GM12878 (cell line): ENCODE measurements at regions not wholly inside any gene's neighbourhood (a gene's known extent, or its start where the extent isn't known, plus 50 kb on each side); places are given as distances from the start of the nearest gene placed in this dataset.

Experiments used
- ATAC-seq: fragments of 200-7000 bp; cut with Tn5 transposase; 3 replicates; pipeline ENCODE4 v1.9.1; 2020; ENCODE audit warnings: mild to moderate bottlenecking, moderate library complexity
- BruUV-seq: library from RNA; stranded (reverse); fragments of 400-500 nt; replicated peaks from 2 replicates; lab custom pipeline; 2021; lab: Mats Ljungman, UMichigan
- CTCF ChIA-PET: fragments of 300-600 bp; sonication (Branson Sonifier 250); formaldehyde crosslinking; extraction: SDS; loops from one replicate; lab custom pipeline; 2021; ENCODE audit warnings: inconsistent platforms; lab: Yijun Ruan, JAX
- POLR2A ChIA-PET: fragments of 350-600 bp; formaldehyde crosslinking; extraction: SDS; loops from one replicate; lab custom pipeline; 2021; ENCODE audit warnings: inconsistent platforms; lab: Charles Lee
- RAD21 ChIA-PET: fragments of 300-600 bp; sonication (Branson Sonifier 250); formaldehyde crosslinking; loops from one replicate; lab custom pipeline; 2023; ENCODE audit warnings: antibody characterized with exemption; ENCODE audit not compliant: unreplicated experiment; lab: Charles Lee
- SMC1A ChIA-PET: fragments of 300-600 bp; sonication (Branson Sonifier 250); formaldehyde crosslinking; loops from one replicate; lab custom pipeline; 2023; ENCODE audit not compliant: unreplicated experiment, uncharacterized antibody; lab: Charles Lee
- DNase-seq: peaks from one replicate; pipeline ENCODE4 v3.0.0-alpha.2; 2011; ENCODE audit warnings: low read depth, low spot score
- FAIRE-seq: peaks from 3 replicates; lab custom pipeline; 2011; peaks lifted over from hg19 to GRCh38; lab: Jason Lieb, UNC
- H2AFZ ChIP-seq: 2 replicates; pipeline ENCODE4 v1.6.0; 2011; ENCODE audit warnings: low read depth, low read length, control low read depth; ENCODE audit not compliant: control insufficient read depth
- H3K27ac ChIP-seq: 2 replicates; pipeline ENCODE4 v1.5.1; 2011; ENCODE audit warnings: control low read depth; ENCODE audit not compliant: control insufficient read depth, insufficient read depth
- H3K27me3 ChIP-seq, 2 experiments: replicated peaks in 1 of 2; 2 replicates each; pipeline versions ENCODE4 v1.6.0 to v1.6.1; 2011; ENCODE audit warnings: low read length in 1 of 2; ENCODE audit not compliant: control insufficient read depth in 2 of 2, insufficient read depth in 2 of 2
- H3K36me3 ChIP-seq, 2 experiments: 2 replicates each; pipeline ENCODE4 v1.5.1; 2011; ENCODE audit warnings: low read length in 1 of 2; ENCODE audit not compliant: control insufficient read depth in 2 of 2, insufficient read depth in 2 of 2
- H3K4me1 ChIP-seq: 2 replicates; pipeline ENCODE4 v1.6.1; 2011; ENCODE audit warnings: mild to moderate bottlenecking, low read length, moderate library complexity, mixed read lengths; ENCODE audit not compliant: control insufficient read depth, insufficient read depth
- H3K4me2 ChIP-seq: 2 replicates; pipeline ENCODE4 v1.6.0; 2011; ENCODE audit warnings: control low read depth; ENCODE audit not compliant: control insufficient read depth, insufficient read depth
- H3K4me3 ChIP-seq: fragments of 200-600 bp; sonication (generic); 2 replicates; pipeline ENCODE4 v1.5.1; 2016
- H3K79me2 ChIP-seq: 2 replicates; pipeline ENCODE4 v1.6.0; 2011; ENCODE audit warnings: low read length; ENCODE audit not compliant: control insufficient read depth, insufficient read depth
- H3K9ac ChIP-seq: 2 replicates; pipeline ENCODE4 v1.8.0; 2011; ENCODE audit warnings: low read length, control low read depth, mixed read lengths; ENCODE audit not compliant: control insufficient read depth, insufficient read depth
- H3K9me3 ChIP-seq: replicated peaks from 3 replicates; pipeline ENCODE4 v1.5.1; 2011; ENCODE audit warnings: mild to moderate bottlenecking, low read length; ENCODE audit not compliant: control insufficient read depth, insufficient read depth
- H4K20me1 ChIP-seq: 2 replicates; pipeline ENCODE4 v1.6.0; 2011; ENCODE audit not compliant: control insufficient read depth, insufficient read depth
- ATF7 ChIP-seq: fragments of 450-650 bp; IDR thresholded peaks from 2 replicates; pipeline ENCODE4 v1.6.1; 2016; ENCODE audit warnings: low read depth, mild to moderate bottlenecking
- CBX5 ChIP-seq: sonication (generic); IDR thresholded peaks from 2 replicates; pipeline ENCODE4 v1.6.1; 2016; ENCODE audit warnings: low read depth, moderate library complexity, mild to moderate bottlenecking, inconsistent platforms
- CHD2 ChIP-seq: IDR thresholded peaks from 2 replicates; pipeline ENCODE4 v1.6.1; 2011; ENCODE audit warnings: low read depth, low read length, improper control_type of control experiment, borderline replicate concordance
- CREM ChIP-seq: IDR thresholded peaks from 2 replicates; pipeline ENCODE4 v1.6.1; 2014; ENCODE audit warnings: antibody characterized with exemption, low read depth
- DPF2 ChIP-seq: fragments of 450-650 bp; IDR thresholded peaks from 2 replicates; pipeline ENCODE4 v1.6.1; 2017; ENCODE audit warnings: mild to moderate bottlenecking
- EP300 ChIP-seq, 2 experiments: fragments of 150-350 bp in 1 of 2; IDR thresholded peaks; 2 replicates each; pipeline ENCODE4 v1.6.1; 2011 to 2012; ENCODE audit warnings: low read depth in 2 of 2, low read length in 2 of 2, borderline replicate concordance in 1 of 2, improper control_type of control experiment in 1 of 2, inconsistent platforms in 1 of 2; ENCODE audit not compliant: control insufficient read depth in 1 of 2
- HDGF ChIP-seq: fragments of 450-650 bp; IDR thresholded peaks from 2 replicates; pipeline ENCODE4 v1.6.1; 2016; ENCODE audit warnings: antibody characterized with exemption
- KDM1A ChIP-seq: fragments of 200-600 bp; sonication (generic); IDR thresholded peaks from 2 replicates; pipeline ENCODE4 v1.6.1; 2016; ENCODE audit warnings: borderline replicate concordance
- NFIC ChIP-seq: IDR thresholded peaks from 2 replicates; pipeline ENCODE4 v1.6.1; 2012; ENCODE audit warnings: low read depth, mild to moderate bottlenecking, inconsistent platforms, low read length, moderate library complexity
- NRF1 ChIP-seq: conservative IDR thresholded peaks from 2 replicates; pipeline ENCODE4 v1.6.1; 2011; ENCODE audit warnings: mild to moderate bottlenecking, low read depth, low read length, improper control_type of control experiment
- POLR2AphosphoS2 ChIP-seq: IDR thresholded peaks from 2 replicates; pipeline ENCODE4 v1.6.1; 2011; ENCODE audit warnings: low read depth, mild to moderate bottlenecking, low read length, improper control_type of control experiment, moderate library complexity
- RAD51 ChIP-seq: fragments of 450-650 bp; IDR thresholded peaks from 2 replicates; pipeline ENCODE4 v1.6.1; 2016; ENCODE audit warnings: moderate library complexity, mild to moderate bottlenecking, inconsistent platforms
- SIN3A ChIP-seq: IDR thresholded peaks from 2 replicates; pipeline ENCODE4 v1.6.1; 2012; ENCODE audit warnings: low read depth, low read length, improper control_type of control experiment
- SMARCA5 ChIP-seq: fragments of 450-650 bp; IDR thresholded peaks from 2 replicates; pipeline ENCODE4 v1.6.1; 2017; ENCODE audit warnings: mild to moderate bottlenecking
- WGBS: methylation state at CpG from one replicate; pipeline ENCODE4 v1.1.6; 2016; ENCODE audit warnings: low lambda C conversion rate; ENCODE audit not compliant: insufficient replicate concordance, insufficient coverage; ENCODE audit errors: missing lambda C conversion rate; 5-methylcytosine and 5-hydroxymethylcytosine counted together
- in situ Hi-C: fragments of 300-500 bp; cut with MboI; formaldehyde crosslinking; loops from 9 replicates; pipeline ENCODE4 v1.14.3; 2018; ENCODE audit warnings: mixed read lengths
- intact Hi-C: fragments of 100-400 bp; cut with micrococcal nuclease; formaldehyde crosslinking; loops from one replicate; pipeline ENCODE4 v1.14.2; 2022; ENCODE audit not compliant: unreplicated experiment
- TF ChIP-seq, protein P1 (sequence below), 3 experiments: IDR thresholded peaks in 2 of 3; conservative IDR thresholded peaks in 1 of 3; 2 replicates each; pipeline ENCODE4 v1.5.1; 2011; ENCODE audit warnings: low read depth in 3 of 3, low read length in 3 of 3, mild to moderate bottlenecking in 3 of 3, control low read depth in 2 of 3, moderate library complexity in 2 of 3, inconsistent platforms in 1 of 3, mixed read lengths in 1 of 3; ENCODE audit not compliant: control insufficient read depth in 2 of 3, insufficient read depth in 1 of 3; ENCODE audit errors: extremely low read depth in 1 of 3
- TF ChIP-seq, protein P2 (sequence below): IDR thresholded peaks from 2 replicates; pipeline ENCODE4 v1.6.1; 2011; ENCODE audit warnings: low read depth, mild to moderate bottlenecking, low read length, moderate library complexity, borderline replicate concordance; ENCODE audit errors: extremely low read depth
- TF ChIP-seq, protein P3 (sequence below): fragments of 450-650 bp; IDR thresholded peaks from 2 replicates; pipeline ENCODE4 v1.6.1; 2014; ENCODE audit warnings: mild to moderate bottlenecking

DNA sequence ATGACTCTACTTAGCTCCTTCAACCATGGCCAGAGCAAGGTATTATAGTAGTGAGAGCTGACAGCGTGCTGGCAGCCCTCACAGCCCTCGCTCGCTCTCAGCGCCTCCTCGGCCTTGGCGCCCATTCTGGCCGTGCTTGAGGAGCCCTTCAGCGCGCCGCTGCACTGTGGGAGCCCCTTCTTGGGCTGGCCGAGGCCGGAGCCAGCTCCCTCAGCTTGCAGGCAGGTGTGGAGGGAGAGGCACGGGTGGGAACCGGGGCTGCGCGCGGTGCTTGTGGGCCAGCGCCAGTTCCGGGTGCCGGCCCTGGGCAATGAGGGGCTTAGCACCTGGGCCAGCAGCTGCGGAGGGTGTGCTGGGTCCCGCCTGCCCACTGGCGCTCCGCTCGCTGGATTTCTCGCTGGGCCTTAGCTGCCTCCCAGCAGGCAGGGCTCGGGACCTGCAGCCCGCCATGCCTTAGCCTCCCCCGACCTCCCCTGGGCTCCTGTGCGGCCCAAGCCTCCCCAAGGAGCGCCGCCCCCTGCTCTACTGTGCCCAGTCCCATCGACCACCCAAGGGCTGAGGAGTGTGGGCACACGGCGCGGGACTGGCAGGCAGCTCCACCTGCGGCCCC, 63.1 kb downstream of the SPATA19 start:
- Histone ChIP-seq H2AFZ (no peak overlapping the region), H4K20me1 (no peaks in the 10 kb centered on the region), H3K4me2 (no peak overlapping the region), H3K9ac (no peak overlapping the region), H3K4me1 (no peaks in the 10 kb centered on the region), H3K36me3 (no peaks in the 10 kb centered on the region), H3K9me3 (no peaks in the 10 kb centered on the region), H3K79me2 (no peaks in the 10 kb centered on the region), H3K4me3 (no peak overlapping the region), H3K27me3 (no peaks in the 10 kb centered on the region), H3K27ac (no peak overlapping the region)
- FAIRE-seq (no peak), ATAC-seq (no peak), DNase-seq (no peak)
- in situ Hi-C loops (no loop called here), intact Hi-C loops (no loop called here)
- RAD21 ChIA-PET = no interaction called here
- BruUV-seq = no TSS peak
- CTCF ChIA-PET = no interaction called here
- 52% methylated on average over 37 of the region's 37 CpGs for whole genome bisulfite sequencing
- TF ChIP-seq ATF7 (no peak), CHD2 (no peak), EP300 (IDR thresholded peaks at IDR 0.05; ENCODE audit: borderline replicate concordance in 1 of 2, control insufficient read depth in 1 of 2, low read depth in 2 of 2, low read length in 2 of 2) (no peak), HDGF (no peak), NFIC (no peak), SIN3A (no peak)
- POLR2A ChIA-PET = no interaction called here
- SMC1A ChIA-PET = no interaction called here

DNA sequence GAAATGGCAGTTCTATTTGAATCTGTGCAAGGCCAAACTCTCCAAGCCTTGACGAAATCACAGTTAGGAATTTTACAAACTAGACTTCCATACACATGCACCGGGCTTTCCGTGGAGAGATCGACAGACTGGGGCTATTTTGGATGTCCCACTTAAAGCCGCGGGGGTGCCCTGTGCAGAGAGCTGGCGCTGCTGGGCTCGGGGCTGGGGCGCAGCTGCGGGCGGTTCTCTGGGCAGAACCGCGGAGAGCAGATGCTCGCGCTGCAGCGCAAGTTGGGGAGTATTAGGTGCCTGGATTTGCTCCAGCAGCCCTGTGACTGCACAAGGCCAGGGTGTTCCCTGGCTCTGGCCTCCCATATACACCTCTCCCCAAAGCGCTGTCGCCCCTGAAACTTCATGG, 67.2 kb downstream of the SPATA19 start:
- no peaks in the 10 kb centered on the region for H3K36me3 ChIP-seq
- TF ChIP-seq, protein P1, sequence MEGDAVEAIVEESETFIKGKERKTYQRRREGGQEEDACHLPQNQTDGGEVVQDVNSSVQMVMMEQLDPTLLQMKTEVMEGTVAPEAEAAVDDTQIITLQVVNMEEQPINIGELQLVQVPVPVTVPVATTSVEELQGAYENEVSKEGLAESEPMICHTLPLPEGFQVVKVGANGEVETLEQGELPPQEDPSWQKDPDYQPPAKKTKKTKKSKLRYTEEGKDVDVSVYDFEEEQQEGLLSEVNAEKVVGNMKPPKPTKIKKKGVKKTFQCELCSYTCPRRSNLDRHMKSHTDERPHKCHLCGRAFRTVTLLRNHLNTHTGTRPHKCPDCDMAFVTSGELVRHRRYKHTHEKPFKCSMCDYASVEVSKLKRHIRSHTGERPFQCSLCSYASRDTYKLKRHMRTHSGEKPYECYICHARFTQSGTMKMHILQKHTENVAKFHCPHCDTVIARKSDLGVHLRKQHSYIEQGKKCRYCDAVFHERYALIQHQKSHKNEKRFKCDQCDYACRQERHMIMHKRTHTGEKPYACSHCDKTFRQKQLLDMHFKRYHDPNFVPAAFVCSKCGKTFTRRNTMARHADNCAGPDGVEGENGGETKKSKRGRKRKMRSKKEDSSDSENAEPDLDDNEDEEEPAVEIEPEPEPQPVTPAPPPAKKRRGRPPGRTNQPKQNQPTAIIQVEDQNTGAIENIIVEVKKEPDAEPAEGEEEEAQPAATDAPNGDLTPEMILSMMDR (IDR thresholded peaks at IDR 0.05 in 2 of 3, conservative IDR thresholded peaks at IDR 0.05 in 1 of 3; ENCODE audit: control insufficient read depth in 2 of 3, extremely low read depth in 1 of 3, insufficient read depth in 1 of 3, low read depth in 3 of 3, low read length in 3 of 3) = no peak
- TF ChIP-seq CBX5 (no peak), KDM1A (no peak), POLR2AphosphoS2 (no peak), NRF1 (no peak), DPF2 (no peak), CREM (no peak), SMARCA5 (no peak), RAD51 (no peak)
- TF ChIP-seq, protein P2, sequence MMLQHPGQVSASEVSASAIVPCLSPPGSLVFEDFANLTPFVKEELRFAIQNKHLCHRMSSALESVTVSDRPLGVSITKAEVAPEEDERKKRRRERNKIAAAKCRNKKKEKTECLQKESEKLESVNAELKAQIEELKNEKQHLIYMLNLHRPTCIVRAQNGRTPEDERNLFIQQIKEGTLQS = no peak
- TF ChIP-seq, protein P3, sequence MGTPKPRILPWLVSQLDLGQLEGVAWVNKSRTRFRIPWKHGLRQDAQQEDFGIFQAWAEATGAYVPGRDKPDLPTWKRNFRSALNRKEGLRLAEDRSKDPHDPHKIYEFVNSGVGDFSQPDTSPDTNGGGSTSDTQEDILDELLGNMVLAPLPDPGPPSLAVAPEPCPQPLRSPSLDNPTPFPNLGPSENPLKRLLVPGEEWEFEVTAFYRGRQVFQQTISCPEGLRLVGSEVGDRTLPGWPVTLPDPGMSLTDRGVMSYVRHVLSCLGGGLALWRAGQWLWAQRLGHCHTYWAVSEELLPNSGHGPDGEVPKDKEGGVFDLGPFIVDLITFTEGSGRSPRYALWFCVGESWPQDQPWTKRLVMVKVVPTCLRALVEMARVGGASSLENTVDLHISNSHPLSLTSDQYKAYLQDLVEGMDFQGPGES = no peak

More for the DNA sequence above, 67.2 kb downstream of the SPATA19 start:
- no peaks in the 10 kb centered on the region for H3K27me3 ChIP-seq
- no peak overlapping the region for H3K4me3 ChIP-seq
- BruUV-seq = no TSS peak
- WGBS = 40% methylated on average over 18 of the region's 18 CpGs
- H2AFZ ChIP-seq = no peak overlapping the region
- CTCF ChIA-PET = no interaction called here
- H3K9ac ChIP-seq = no peak overlapping the region
- FAIRE-seq (no peak), ATAC-seq (no peak), DNase-seq (no peak)
- in situ Hi-C loops = no loop called here
- no peak overlapping the region for H3K4me2 ChIP-seq
- no peaks in the 10 kb centered on the region for H3K9me3 ChIP-seq
- no peaks in the 10 kb centered on the region for H3K79me2 ChIP-seq
- H4K20me1 ChIP-seq = no peaks in the 10 kb centered on the region
- intact Hi-C loops = no loop called here
- H3K27ac ChIP-seq = no peak overlapping the region
- POLR2A ChIA-PET = no interaction called here
- SMC1A ChIA-PET = no interaction called here
- H3K4me1 ChIP-seq = no peaks in the 10 kb centered on the region
- RAD21 ChIA-PET = no interaction called here
